ENCODE measurements at regions not wholly inside any gene's neighbourhood (a gene's known extent, or its start where the extent isn't known, plus 50 kb on each side); places are given as distances from the start of the nearest gene placed in this dataset.
"Not testable (repeated sequence)": the region's sequence is repeated elsewhere in the genome, so short reads cannot be mapped to it uniquely, and the experiment has no call there.

DNA sequence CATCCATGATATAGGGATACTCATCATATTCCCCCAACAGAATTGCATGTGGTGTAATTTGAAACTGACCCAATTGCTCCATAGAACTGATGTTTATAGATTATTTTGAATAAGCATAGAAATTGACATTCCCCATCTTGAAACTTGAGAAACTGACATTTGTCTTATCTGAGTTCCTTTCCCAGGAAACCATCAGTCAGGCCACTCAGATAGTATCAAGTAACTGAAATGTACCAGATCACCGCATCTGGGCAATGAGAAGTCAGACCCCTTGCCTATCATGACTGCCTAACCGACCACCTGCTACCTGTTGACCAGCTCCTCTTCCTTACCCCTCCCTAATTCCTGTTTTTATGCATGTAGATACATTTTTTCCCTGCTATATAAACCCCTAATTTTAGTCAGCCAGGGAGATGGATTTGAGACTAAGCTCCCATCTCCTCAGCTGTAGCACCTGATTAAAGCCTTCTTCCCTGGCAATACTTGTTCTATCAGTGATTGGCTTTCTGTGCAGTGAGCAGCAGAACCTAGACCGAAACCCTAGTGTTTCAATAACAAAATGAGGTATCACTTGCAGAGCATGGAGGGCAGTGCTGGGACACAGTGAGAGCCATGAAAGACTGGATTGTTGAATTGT is 274.5 kb downstream of the LPIN1 start:
- WGBS (ENCODE audit: insufficient coverage), result 100% methylated on average over 2 of the region's 3 CpGs
- H3K27me3 ChIP-seq (replicated peaks in 2 of 5; ENCODE audit: control insufficient read depth in 4 of 5, insufficient read depth in 5 of 5, low read length in 4 of 5), result peaks cover 0 to 1% (median 0%) of the 10 kb centered on the region in 5 experiments
- H3K27ac ChIP-seq (ENCODE audit: insufficient read depth in 1 of 2, low read depth in 1 of 2, low read length in 2 of 2, poor library complexity in 1 of 2, severe bottlenecking in 2 of 2), result no peak overlapping the region
- no peak overlapping the region for H3K4me3 ChIP-seq (ENCODE audit: control insufficient read depth in 1 of 7, extremely low read depth in 1 of 7, insufficient read depth in 4 of 7, low read depth in 2 of 7, low read length in 6 of 7)
- CTCF ChIA-PET, result interaction anchor here (1.7 to 2.1 kb wide), 2 partner anchors 9 to 11 kb away, joined by 4 to 6 read pairs; no protein-coding TSS in a partner anchor
- DNase-seq, result no peak
- peaks cover 0 to 33% (median 17%) of the 10 kb centered on the region in 5 experiments for H3K9me3 ChIP-seq (ENCODE audit: control extremely low read depth in 1 of 5, control insufficient read depth in 4 of 5, insufficient read depth in 2 of 5, low read depth in 1 of 5, low read length in 4 of 5)
- POLR2A ChIA-PET, result no interaction called here
- no peaks in the 10 kb centered on the region for H3K36me3 ChIP-seq (ENCODE audit: control insufficient read depth in 4 of 4, insufficient read depth in 4 of 4, low read length in 3 of 4)
- peaks cover 0 to 6% (median under 1%) of the 10 kb centered on the region in 4 experiments for H3K4me1 ChIP-seq (ENCODE audit: control extremely low read depth in 1 of 4, control insufficient read depth in 4 of 4, insufficient read depth in 4 of 4, low read length in 3 of 4)

DNA sequence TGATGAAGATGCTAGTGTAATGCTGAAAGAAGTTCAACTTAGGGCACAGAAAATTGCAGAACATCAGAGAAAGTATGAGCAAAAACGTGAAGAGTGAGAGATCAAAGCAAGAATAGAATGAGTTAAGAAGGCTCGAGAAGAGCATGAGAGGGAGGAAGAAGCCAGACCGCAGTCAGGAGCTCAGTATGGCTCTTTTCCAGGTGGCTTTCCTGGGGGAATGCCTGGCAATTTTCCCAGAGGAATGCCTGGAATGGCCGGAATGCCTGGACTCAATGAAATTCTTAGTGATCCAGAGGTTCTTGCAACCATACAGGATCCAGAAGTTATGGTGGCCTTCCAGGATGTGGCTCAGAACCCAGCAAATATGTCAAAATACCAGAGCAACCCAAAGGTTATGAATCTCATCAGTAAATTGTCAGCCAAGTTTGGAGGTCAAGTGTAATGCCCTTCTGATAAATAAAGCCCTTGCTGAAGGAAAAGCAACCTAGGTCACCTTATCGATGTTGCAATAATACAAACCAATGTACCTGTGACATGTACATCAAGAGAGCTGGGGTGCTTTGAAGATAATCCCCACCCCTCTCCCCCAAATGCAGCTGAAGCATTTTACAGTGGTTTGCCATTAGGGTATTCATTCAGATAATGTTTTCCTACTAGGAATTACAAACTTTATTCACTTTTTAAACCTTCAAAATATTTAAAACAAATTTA is 277.9 kb downstream of the LPIN1 start:
- POLR2A ChIA-PET; CTCF ChIA-PET; H3K36me3 ChIP-seq (ENCODE audit: control insufficient read depth in 4 of 4, insufficient read depth in 4 of 4, low read length in 3 of 4); H3K4me3 ChIP-seq (ENCODE audit: control insufficient read depth in 1 of 7, extremely low read depth in 1 of 7, insufficient read depth in 4 of 7, low read depth in 2 of 7, low read length in 6 of 7); H3K4me1 ChIP-seq (ENCODE audit: control extremely low read depth in 1 of 4, control insufficient read depth in 4 of 4, insufficient read depth in 4 of 4, low read length in 3 of 4); H3K27me3 ChIP-seq (replicated peaks in 2 of 5; ENCODE audit: control insufficient read depth in 4 of 5, insufficient read depth in 5 of 5, low read length in 4 of 5); H3K27ac ChIP-seq (ENCODE audit: insufficient read depth in 1 of 2, low read depth in 1 of 2, low read length in 2 of 2, poor library complexity in 1 of 2, severe bottlenecking in 2 of 2); DNase-seq: not testable (repeated sequence)
- peaks cover 0 to 33% (median 16%) of the 10 kb centered on the region in 5 experiments for H3K9me3 ChIP-seq (ENCODE audit: control extremely low read depth in 1 of 5, control insufficient read depth in 4 of 5, insufficient read depth in 2 of 5, low read depth in 1 of 5, low read length in 4 of 5)
- 83% methylated on average over 1 of the region's 5 CpGs for WGBS (ENCODE audit: insufficient coverage)

DNA sequence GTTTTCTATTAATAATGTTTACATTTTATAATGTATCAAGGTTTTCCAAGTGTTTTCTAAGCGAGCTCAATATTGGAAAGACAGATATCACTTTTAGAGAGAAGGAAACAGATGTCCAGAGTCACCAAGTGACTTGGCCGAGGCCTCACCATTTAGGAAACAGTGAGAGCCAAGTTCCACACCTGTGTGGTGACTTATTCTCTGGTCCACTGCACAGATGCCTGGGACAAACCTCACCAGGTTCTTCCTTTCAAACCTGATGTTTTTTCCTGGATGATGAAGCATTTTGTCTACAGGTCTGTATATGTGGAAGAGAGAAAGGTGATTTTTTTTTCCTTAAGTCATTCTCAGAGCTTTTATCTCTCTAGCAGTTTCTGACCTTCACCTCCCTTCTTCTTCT is 280.7 kb downstream of the LPIN1 start:
- Histone ChIP-seq H3K4me3 (ENCODE audit: control insufficient read depth in 1 of 7, extremely low read depth in 1 of 7, insufficient read depth in 4 of 7, low read depth in 2 of 7, low read length in 6 of 7) (no peak overlapping the region), H3K9me3 (ENCODE audit: control extremely low read depth in 1 of 5, control insufficient read depth in 4 of 5, insufficient read depth in 2 of 5, low read depth in 1 of 5, low read length in 4 of 5) (peaks cover 0 to 7% (median 2%) of the 10 kb centered on the region in 5 experiments), H3K36me3 (ENCODE audit: control insufficient read depth in 4 of 4, insufficient read depth in 4 of 4, low read length in 3 of 4) (no peaks in the 10 kb centered on the region), H3K27ac (ENCODE audit: insufficient read depth in 1 of 2, low read depth in 1 of 2, low read length in 2 of 2, poor library complexity in 1 of 2, severe bottlenecking in 2 of 2) (no peak overlapping the region), H3K4me1 (ENCODE audit: control extremely low read depth in 1 of 4, control insufficient read depth in 4 of 4, insufficient read depth in 4 of 4, low read length in 3 of 4) (peaks cover 0 to 3% (median 0%) of the 10 kb centered on the region in 4 experiments), H3K27me3 (replicated peaks in 2 of 5; ENCODE audit: control insufficient read depth in 4 of 5, insufficient read depth in 5 of 5, low read length in 4 of 5) (no peaks in the 10 kb centered on the region)
- no peak for DNase-seq
- ChIA-PET CTCF (no interaction called here), POLR2A (no interaction called here)
- WGBS (ENCODE audit: insufficient coverage), result 46% methylated on average over 2 of the region's 2 CpGs

DNA sequence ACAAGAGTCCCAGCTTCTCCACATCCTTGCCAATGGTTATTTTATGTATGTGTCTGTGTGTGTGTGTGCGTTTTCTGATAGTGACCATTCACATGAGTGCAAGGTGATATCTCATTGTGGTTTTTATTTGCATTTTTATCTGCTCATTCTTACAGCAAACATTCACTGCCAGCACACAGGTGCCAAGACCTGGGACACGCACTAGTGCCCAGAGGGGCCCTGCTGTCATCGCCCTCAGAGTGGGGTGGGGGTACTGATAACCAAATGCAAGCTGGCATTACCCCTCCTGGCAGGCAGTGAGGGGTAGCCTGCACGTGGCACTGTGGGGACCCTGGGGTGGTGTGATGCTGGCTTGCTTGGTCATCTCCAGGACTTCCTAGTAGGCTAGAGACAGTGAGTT is 285.4 kb downstream of the LPIN1 start:
- Histone ChIP-seq H3K27ac (ENCODE audit: insufficient read depth in 1 of 2, low read depth in 1 of 2, low read length in 2 of 2, poor library complexity in 1 of 2, severe bottlenecking in 2 of 2) (no peak overlapping the region), H3K4me1 (ENCODE audit: control extremely low read depth in 1 of 4, control insufficient read depth in 4 of 4, insufficient read depth in 4 of 4, low read length in 3 of 4) (peaks cover 0 to 3% (median 1%) of the 10 kb centered on the region in 4 experiments), H3K9me3 (ENCODE audit: control extremely low read depth in 1 of 5, control insufficient read depth in 4 of 5, insufficient read depth in 2 of 5, low read depth in 1 of 5, low read length in 4 of 5) (no peaks in the 10 kb centered on the region), H3K36me3 (ENCODE audit: control insufficient read depth in 4 of 4, insufficient read depth in 4 of 4, low read length in 3 of 4) (no peaks in the 10 kb centered on the region), H3K4me3 (ENCODE audit: control insufficient read depth in 1 of 7, extremely low read depth in 1 of 7, insufficient read depth in 4 of 7, low read depth in 2 of 7, low read length in 6 of 7) (no peak overlapping the region), H3K27me3 (replicated peaks in 2 of 5; ENCODE audit: control insufficient read depth in 4 of 5, insufficient read depth in 5 of 5, low read length in 4 of 5) (peaks cover 0 to 4% (median 0%) of the 10 kb centered on the region in 5 experiments)
- DNase-seq, result peak in 1 of 3 donors; percentile 32
- 88% methylated on average over 3 of the region's 4 CpGs for WGBS (ENCODE audit: insufficient coverage)
- ChIA-PET CTCF (interaction anchor here (1.2 to 1.6 kb wide), 2 partner anchors 12 to 167 kb away, joined by 3 to 5 read pairs; no protein-coding TSS in a partner anchor), POLR2A (no interaction called here)

DNA sequence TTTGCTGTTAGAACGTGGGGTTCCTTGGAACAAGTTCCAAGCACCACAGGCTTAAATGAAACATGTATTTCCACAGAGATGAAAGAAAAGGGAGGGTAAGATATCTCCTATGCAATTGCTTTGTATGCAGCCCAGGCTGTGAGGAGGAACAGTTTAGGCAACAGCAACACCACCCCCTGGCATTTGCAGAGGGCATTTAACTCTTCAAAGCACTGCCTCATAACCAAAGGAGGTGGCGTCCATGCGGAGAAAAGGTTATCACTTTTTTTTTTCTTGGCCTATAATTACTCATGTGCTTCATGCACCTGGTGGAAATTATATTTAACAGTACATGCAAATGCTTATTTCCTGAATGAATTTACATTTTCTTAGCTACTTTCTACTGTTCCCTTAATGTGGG is 286.0 kb downstream of the LPIN1 start:
- peaks cover 0 to 4% (median 0%) of the 10 kb centered on the region in 5 experiments for H3K27me3 ChIP-seq (replicated peaks in 2 of 5; ENCODE audit: control insufficient read depth in 4 of 5, insufficient read depth in 5 of 5, low read length in 4 of 5)
- no peaks in the 10 kb centered on the region for H3K9me3 ChIP-seq (ENCODE audit: control extremely low read depth in 1 of 5, control insufficient read depth in 4 of 5, insufficient read depth in 2 of 5, low read depth in 1 of 5, low read length in 4 of 5)
- ChIA-PET POLR2A (no interaction called here), CTCF (interaction anchor here (0.8 to 1.6 kb wide), 4 partner anchors 11 to 169 kb away, joined by 3 to 5 read pairs (median 4); no protein-coding TSS in a partner anchor)
- H3K4me1 ChIP-seq (ENCODE audit: control extremely low read depth in 1 of 4, control insufficient read depth in 4 of 4, insufficient read depth in 4 of 4, low read length in 3 of 4), result peaks cover 0 to 3% (median 1%) of the 10 kb centered on the region in 4 experiments
- peak; percentile 36 to 55 (median 49) for DNase-seq
- H3K4me3 ChIP-seq (ENCODE audit: control insufficient read depth in 1 of 7, extremely low read depth in 1 of 7, insufficient read depth in 4 of 7, low read depth in 2 of 7, low read length in 6 of 7), result no peak overlapping the region
- 100% methylated on average over 1 of the region's 3 CpGs for WGBS (ENCODE audit: insufficient coverage)
- no peaks in the 10 kb centered on the region for H3K36me3 ChIP-seq (ENCODE audit: control insufficient read depth in 4 of 4, insufficient read depth in 4 of 4, low read length in 3 of 4)
- H3K27ac ChIP-seq (ENCODE audit: insufficient read depth in 1 of 2, low read depth in 1 of 2, low read length in 2 of 2, poor library complexity in 1 of 2, severe bottlenecking in 2 of 2), result no peak overlapping the region

DNA sequence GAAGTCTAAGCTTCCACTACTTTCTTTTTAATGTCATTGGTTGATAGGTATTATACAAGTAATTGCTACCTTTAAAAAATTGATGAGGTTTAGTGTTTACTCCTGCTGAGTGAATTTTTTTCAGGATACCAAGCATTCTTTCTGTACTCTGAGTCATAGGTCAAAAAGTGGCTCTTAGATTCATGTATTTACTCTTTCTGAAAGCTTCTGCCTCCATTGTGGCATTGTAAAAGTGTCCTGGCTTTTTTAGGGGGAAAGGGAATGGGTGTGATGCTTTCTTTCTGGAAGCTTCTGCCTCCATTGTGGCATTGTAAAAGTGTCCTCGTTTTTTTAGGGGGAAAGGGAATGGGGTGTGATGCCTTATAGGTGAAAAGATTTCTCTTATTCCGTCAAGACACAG is 286.5 kb downstream of the LPIN1 start:
- Histone ChIP-seq H3K27ac (ENCODE audit: insufficient read depth in 1 of 2, low read depth in 1 of 2, low read length in 2 of 2, poor library complexity in 1 of 2, severe bottlenecking in 2 of 2) (no peak overlapping the region), H3K4me3 (ENCODE audit: control insufficient read depth in 1 of 7, extremely low read depth in 1 of 7, insufficient read depth in 4 of 7, low read depth in 2 of 7, low read length in 6 of 7) (no peak overlapping the region), H3K4me1 (ENCODE audit: control extremely low read depth in 1 of 4, control insufficient read depth in 4 of 4, insufficient read depth in 4 of 4, low read length in 3 of 4) (peaks cover 0 to 3% (median 1%) of the 10 kb centered on the region in 4 experiments), H3K36me3 (ENCODE audit: control insufficient read depth in 4 of 4, insufficient read depth in 4 of 4, low read length in 3 of 4) (no peaks in the 10 kb centered on the region), H3K9me3 (ENCODE audit: control extremely low read depth in 1 of 5, control insufficient read depth in 4 of 5, insufficient read depth in 2 of 5, low read depth in 1 of 5, low read length in 4 of 5) (no peaks in the 10 kb centered on the region), H3K27me3 (replicated peaks in 2 of 5; ENCODE audit: control insufficient read depth in 4 of 5, insufficient read depth in 5 of 5, low read length in 4 of 5) (peaks cover 0 to 4% (median 0%) of the 10 kb centered on the region in 5 experiments)
- POLR2A ChIA-PET, result no interaction called here
- DNase-seq, result no peak
- 100% methylated on average over 1 of the region's 2 CpGs for WGBS (ENCODE audit: insufficient coverage)
- CTCF ChIA-PET, result interaction anchor here (0.8 to 1.6 kb wide), 4 partner anchors 11 to 170 kb away, joined by 3 to 5 read pairs (median 4); no protein-coding TSS in a partner anchor

DNA sequence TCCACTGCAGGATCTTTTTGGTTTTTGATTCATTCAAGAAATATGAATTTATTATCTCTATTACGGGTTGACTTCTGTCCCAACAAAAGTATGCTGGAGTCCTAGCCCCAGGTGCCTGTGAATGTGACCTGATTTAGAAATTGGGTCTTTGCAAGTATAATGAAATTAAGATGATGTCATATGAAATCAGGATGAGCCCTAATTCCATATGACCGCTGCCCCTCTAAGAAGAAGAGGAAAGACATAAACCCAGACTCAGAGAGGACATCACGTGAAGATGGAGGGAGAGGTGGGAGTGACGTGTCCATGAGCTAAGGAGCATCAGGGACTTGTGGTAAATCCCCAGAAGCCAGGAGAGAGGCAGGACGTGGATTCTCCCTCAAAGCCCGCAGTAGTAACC is 287.1 kb downstream of the LPIN1 start:
- Histone ChIP-seq H3K27me3 (replicated peaks in 2 of 5; ENCODE audit: control insufficient read depth in 4 of 5, insufficient read depth in 5 of 5, low read length in 4 of 5) (peaks cover 0 to 4% (median 0%) of the 10 kb centered on the region in 5 experiments), H3K4me3 (ENCODE audit: control insufficient read depth in 1 of 7, extremely low read depth in 1 of 7, insufficient read depth in 4 of 7, low read depth in 2 of 7, low read length in 6 of 7) (no peak overlapping the region), H3K9me3 (ENCODE audit: control extremely low read depth in 1 of 5, control insufficient read depth in 4 of 5, insufficient read depth in 2 of 5, low read depth in 1 of 5, low read length in 4 of 5) (peaks cover 0 to 3% (median 0%) of the 10 kb centered on the region in 5 experiments), H3K27ac (ENCODE audit: insufficient read depth in 1 of 2, low read depth in 1 of 2, low read length in 2 of 2, poor library complexity in 1 of 2, severe bottlenecking in 2 of 2) (no peak overlapping the region), H3K4me1 (ENCODE audit: control extremely low read depth in 1 of 4, control insufficient read depth in 4 of 4, insufficient read depth in 4 of 4, low read length in 3 of 4) (peaks cover 0 to 3% (median 1%) of the 10 kb centered on the region in 4 experiments), H3K36me3 (ENCODE audit: control insufficient read depth in 4 of 4, insufficient read depth in 4 of 4, low read length in 3 of 4) (no peaks in the 10 kb centered on the region)
- CTCF ChIA-PET, result interaction anchor here (1.1 kb wide), 1 partner anchor 23 kb away, joined by 3 read pairs; no protein-coding TSS in a partner anchor
- no peak for DNase-seq
- WGBS (ENCODE audit: insufficient coverage), result 98% methylated on average over 5 of the region's 6 CpGs
- POLR2A ChIA-PET, result no interaction called here

Measured in common myeloid progenitor, CD34-positive (primary cell).